ENCODE measurements at regions not wholly inside any gene's neighbourhood (a gene's known extent, or its start where the extent isn't known, plus 50 kb on each side); places are given as distances from the start of the nearest gene placed in this dataset.

- H3K9ac ChIP-seq (ENCODE audit: low read depth, low read length), result no peak overlapping the region
- H3K79me2 ChIP-seq (ENCODE audit: insufficient read depth, low read length), result no peaks in the 10 kb centered on the region
- H2AFZ ChIP-seq (ENCODE audit: low read depth, low read length), result no peak overlapping the region
- H3K36me3 ChIP-seq (ENCODE audit: insufficient read depth, low read length), result no peaks in the 10 kb centered on the region
- no peaks in the 10 kb centered on the region for H3K27me3 ChIP-seq (ENCODE audit: insufficient read depth, low read length, poor library complexity)
- H3K9me3 ChIP-seq (ENCODE audit: insufficient read depth, low read length, severe bottlenecking), result no peaks in the 10 kb centered on the region
- H3K4me3 ChIP-seq (ENCODE audit: low read depth in 1 of 2, low read length in 2 of 2), result no peak overlapping the region
- TF ChIP-seq EZH2 (IDR thresholded peaks at IDR 0.05; ENCODE audit: borderline replicate concordance, low read depth, low read length, severe bottlenecking), result no peak
- TF ChIP-seq CTCF (IDR thresholded peaks at IDR 0.05; ENCODE audit: borderline replicate concordance, extremely low read depth, low read length, poor library complexity, severe bottlenecking), result no peak
- H4K20me1 ChIP-seq (ENCODE audit: insufficient read depth, low read length), result no peaks in the 10 kb centered on the region
- no peak overlapping the region for H3K27ac ChIP-seq (ENCODE audit: low read length)
- no peak for DNase-seq
- H3K4me1 ChIP-seq (ENCODE audit: insufficient read depth, low read length), result no peaks in the 10 kb centered on the region
- H3K4me2 ChIP-seq (ENCODE audit: insufficient read depth, low read length), result no peak overlapping the region
- no peak for ATAC-seq (ENCODE audit: insufficient read depth, low read depth)
Measured at GRCh38 chr12:33265900-33266299, 173.7 kb downstream of the SYT10 start.

GRCh38 chr12:33265033-33265731 is 174.4 kb downstream of the SYT10 start:
- no peaks in the 10 kb centered on the region for H3K9me3 ChIP-seq (ENCODE audit: insufficient read depth, low read length, severe bottlenecking)
- H3K27me3 ChIP-seq (ENCODE audit: insufficient read depth, low read length, poor library complexity), result no peaks in the 10 kb centered on the region
- H3K9ac ChIP-seq (ENCODE audit: low read depth, low read length), result no peak overlapping the region
- no peaks in the 10 kb centered on the region for H3K4me1 ChIP-seq (ENCODE audit: insufficient read depth, low read length)
- no peak overlapping the region for H3K27ac ChIP-seq (ENCODE audit: low read length)
- H3K4me2 ChIP-seq (ENCODE audit: insufficient read depth, low read length), result no peak overlapping the region
- no peak overlapping the region for H3K4me3 ChIP-seq (ENCODE audit: low read depth in 1 of 2, low read length in 2 of 2)
- no peak for TF ChIP-seq EZH2 (IDR thresholded peaks at IDR 0.05; ENCODE audit: borderline replicate concordance, low read depth, low read length, severe bottlenecking)
- TF ChIP-seq CTCF (IDR thresholded peaks at IDR 0.05; ENCODE audit: borderline replicate concordance, extremely low read depth, low read length, poor library complexity, severe bottlenecking), result no peak
- H3K36me3 ChIP-seq (ENCODE audit: insufficient read depth, low read length), result no peaks in the 10 kb centered on the region
- H4K20me1 ChIP-seq (ENCODE audit: insufficient read depth, low read length), result no peaks in the 10 kb centered on the region
- no peaks in the 10 kb centered on the region for H3K79me2 ChIP-seq (ENCODE audit: insufficient read depth, low read length)
- ATAC-seq (ENCODE audit: insufficient read depth, low read depth), result no peak
- no peak overlapping the region for H2AFZ ChIP-seq (ENCODE audit: low read depth, low read length)
- DNase-seq, result no peak

- Histone ChIP-seq H3K79me2 (ENCODE audit: insufficient read depth, low read length) (no peaks in the 10 kb centered on the region), H3K4me1 (ENCODE audit: insufficient read depth, low read length) (no peaks in the 10 kb centered on the region), H3K27ac (ENCODE audit: low read length) (no peak overlapping the region), H3K36me3 (ENCODE audit: insufficient read depth, low read length) (no peaks in the 10 kb centered on the region), H3K4me3 (ENCODE audit: low read depth in 1 of 2, low read length in 2 of 2) (no peak overlapping the region), H3K9ac (ENCODE audit: low read depth, low read length) (no peak overlapping the region), H3K4me2 (ENCODE audit: insufficient read depth, low read length) (no peak overlapping the region), H3K27me3 (ENCODE audit: insufficient read depth, low read length, poor library complexity) (no peaks in the 10 kb centered on the region), H4K20me1 (ENCODE audit: insufficient read depth, low read length) (no peaks in the 10 kb centered on the region), H3K9me3 (ENCODE audit: insufficient read depth, low read length, severe bottlenecking) (no peaks in the 10 kb centered on the region), H2AFZ (ENCODE audit: low read depth, low read length) (no peak overlapping the region)
- DNase-seq (no peak), ATAC-seq (ENCODE audit: insufficient read depth, low read depth) (no peak)
- no peak for TF ChIP-seq EZH2 (IDR thresholded peaks at IDR 0.05; ENCODE audit: borderline replicate concordance, low read depth, low read length, severe bottlenecking)
Measured at GRCh38 chr12:33253178-33253577, 186.4 kb downstream of the SYT10 start.

- no peak for ATAC-seq (ENCODE audit: insufficient read depth, low read depth)
- H4K20me1 ChIP-seq (ENCODE audit: insufficient read depth, low read length), result no peaks in the 10 kb centered on the region
- no peak overlapping the region for H3K9ac ChIP-seq (ENCODE audit: low read depth, low read length)
- TF ChIP-seq EZH2 (IDR thresholded peaks at IDR 0.05; ENCODE audit: borderline replicate concordance, low read depth, low read length, severe bottlenecking), result no peak
- TF ChIP-seq CTCF (IDR thresholded peaks at IDR 0.05; ENCODE audit: borderline replicate concordance, extremely low read depth, low read length, poor library complexity, severe bottlenecking), result no peak
- no peak overlapping the region for H3K27ac ChIP-seq (ENCODE audit: low read length)
- no peaks in the 10 kb centered on the region for H3K36me3 ChIP-seq (ENCODE audit: insufficient read depth, low read length)
- H3K79me2 ChIP-seq (ENCODE audit: insufficient read depth, low read length), result no peaks in the 10 kb centered on the region
- no peaks in the 10 kb centered on the region for H3K4me1 ChIP-seq (ENCODE audit: insufficient read depth, low read length)
- no peak overlapping the region for H3K4me3 ChIP-seq (ENCODE audit: low read depth in 1 of 2, low read length in 2 of 2)
- no peaks in the 10 kb centered on the region for H3K9me3 ChIP-seq (ENCODE audit: insufficient read depth, low read length, severe bottlenecking)
- DNase-seq, result no peak
- H2AFZ ChIP-seq (ENCODE audit: low read depth, low read length), result no peak overlapping the region
- H3K27me3 ChIP-seq (ENCODE audit: insufficient read depth, low read length, poor library complexity), result no peaks in the 10 kb centered on the region
- no peak overlapping the region for H3K4me2 ChIP-seq (ENCODE audit: insufficient read depth, low read length)
Measured at GRCh38 chr12:33251548-33251947, 188.1 kb downstream of the SYT10 start.

All from DND-41 (cell line).